T-helper 22 cell (primary cell): ENCODE measurements at regions not wholly inside any gene's neighbourhood (a gene's known extent, or its start where the extent isn't known, plus 50 kb on each side); places are given as distances from the start of the nearest gene placed in this dataset.

Experiments
- DNase-seq: peaks from one replicate; pipeline ENCODE4 v3.0.0-alpha.2; 2020; ENCODE audit warnings: low read depth

DNA sequence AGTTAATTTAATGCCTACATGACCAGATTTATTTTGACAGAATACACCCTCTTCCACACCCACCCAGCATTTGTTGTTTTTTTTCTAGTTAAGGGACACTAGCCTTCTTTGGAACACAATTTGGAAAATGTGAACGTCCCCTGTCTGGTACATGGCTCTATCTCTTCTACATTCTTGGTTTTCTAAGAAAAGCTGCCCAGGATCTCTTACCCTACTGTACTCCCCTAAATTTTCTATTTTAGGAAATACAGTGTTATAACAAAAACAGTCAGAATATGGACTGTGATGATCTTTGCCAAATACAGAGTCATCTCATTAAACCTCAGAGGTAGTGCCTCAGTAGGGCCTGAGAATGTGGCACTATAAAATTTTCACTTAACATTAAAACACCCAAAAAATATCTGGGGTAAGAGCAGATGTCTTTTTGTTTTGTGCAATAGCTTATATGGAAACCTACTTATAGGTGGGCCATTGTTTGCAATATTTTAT, 93.1 kb upstream of the SPON1 start:
- DNase-seq, result no peak

GRCh38 chr11:13874597-13874996, 87.9 kb upstream of the SPON1 start:
- DNase-seq, result no peak

- no peak for DNase-seq
Measured at GRCh38 chr11:13875643-13876042, 86.9 kb upstream of the SPON1 start.

DNA sequence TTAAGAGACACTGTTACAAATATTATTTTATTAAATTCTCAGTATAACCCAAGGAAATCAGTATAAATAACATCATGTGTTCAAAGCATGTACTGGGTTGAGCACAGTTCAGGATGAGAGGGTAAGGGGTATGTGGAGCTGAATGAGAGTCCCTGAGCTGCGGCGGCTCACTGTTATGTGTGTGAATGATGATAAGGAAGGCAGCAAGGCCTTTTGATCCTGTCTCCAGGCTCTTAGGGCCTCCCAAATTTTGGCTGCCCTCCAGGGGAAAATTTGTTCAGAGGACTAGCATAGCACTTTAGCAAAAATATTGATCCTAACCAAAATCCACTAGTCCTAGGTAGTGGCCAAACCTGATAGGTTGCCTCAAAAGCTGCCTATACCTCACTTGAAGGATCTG, 86.1 kb upstream of the SPON1 start:
- no peak for DNase-seq

DNA sequence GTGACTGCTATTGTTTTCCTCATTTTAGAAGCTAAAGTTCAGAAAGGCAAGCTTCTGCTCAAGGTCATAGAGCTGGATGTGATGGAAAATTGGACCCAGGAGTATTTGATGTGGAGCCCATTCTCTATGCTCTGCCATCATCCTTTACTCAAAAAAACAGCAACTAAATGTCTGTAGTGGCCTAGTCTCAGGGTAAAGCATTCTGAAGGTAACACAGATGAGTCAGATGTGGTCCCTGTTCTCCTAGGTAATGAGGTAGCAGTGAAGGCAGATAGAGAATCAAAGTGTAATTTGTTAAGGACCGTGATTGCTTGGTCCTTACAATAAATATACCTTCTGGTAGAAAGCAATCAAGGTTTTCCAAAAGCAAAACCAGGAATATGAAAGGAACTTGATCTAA, 84.4 kb upstream of the SPON1 start:
- DNase-seq, result no peak

GRCh38 chr11:13880634-13881033, 81.9 kb upstream of the SPON1 start:
- no peak for DNase-seq

GRCh38 chr11:13881226-13881905, 81.2 kb upstream of the SPON1 start:
- DNase-seq, result no peak

- DNase-seq, result no peak
Measured at GRCh38 chr11:13883042-13883441, 79.5 kb upstream of the SPON1 start.

- no peak for DNase-seq
Measured at GRCh38 chr11:13883589-13883988, 78.9 kb upstream of the SPON1 start.

- no peak for DNase-seq
Measured at GRCh38 chr11:13884158-13884799, 78.2 kb upstream of the SPON1 start.

GRCh38 chr11:13885083-13885482, 77.4 kb upstream of the SPON1 start:
- no peak for DNase-seq

DNA sequence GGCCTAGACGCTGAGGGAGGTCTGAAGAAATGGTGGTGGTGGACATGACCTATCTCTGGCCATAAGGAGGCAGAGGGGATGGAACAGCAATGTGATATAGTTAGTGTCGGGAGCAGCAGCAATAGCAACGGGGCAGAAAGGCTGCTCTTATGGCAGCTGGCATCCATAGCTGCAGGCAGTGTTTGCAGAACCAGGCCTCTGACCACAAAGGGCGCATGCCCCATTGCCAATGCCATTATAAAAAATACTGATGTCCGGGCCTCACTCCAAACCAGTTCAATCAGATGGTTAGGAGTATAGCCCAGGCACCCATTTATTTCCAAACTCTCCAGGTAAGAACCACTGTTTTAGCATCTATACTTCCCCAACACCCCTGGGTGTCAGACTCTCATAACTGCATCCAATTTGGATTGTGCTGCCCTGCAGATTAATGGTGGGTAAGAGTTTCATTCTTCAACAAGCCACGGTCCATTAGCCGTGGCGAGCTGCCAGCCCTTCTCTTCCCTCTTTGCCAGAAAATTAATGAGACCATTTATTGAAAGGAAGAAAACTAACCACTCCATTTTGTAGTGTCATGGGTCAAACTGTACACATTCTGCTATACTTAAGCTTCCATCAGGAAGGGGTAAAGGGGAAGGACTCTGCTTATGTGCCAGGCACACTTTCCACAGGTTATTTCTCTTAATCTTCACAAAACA, 72.8 kb upstream of the SPON1 start:
- DNase-seq, result no peak

GRCh38 chr11:13891911-13892310, 70.6 kb upstream of the SPON1 start:
- no peak for DNase-seq

GRCh38 chr11:13896175-13896980, 66.1 kb upstream of the SPON1 start:
- no peak for DNase-seq

DNA sequence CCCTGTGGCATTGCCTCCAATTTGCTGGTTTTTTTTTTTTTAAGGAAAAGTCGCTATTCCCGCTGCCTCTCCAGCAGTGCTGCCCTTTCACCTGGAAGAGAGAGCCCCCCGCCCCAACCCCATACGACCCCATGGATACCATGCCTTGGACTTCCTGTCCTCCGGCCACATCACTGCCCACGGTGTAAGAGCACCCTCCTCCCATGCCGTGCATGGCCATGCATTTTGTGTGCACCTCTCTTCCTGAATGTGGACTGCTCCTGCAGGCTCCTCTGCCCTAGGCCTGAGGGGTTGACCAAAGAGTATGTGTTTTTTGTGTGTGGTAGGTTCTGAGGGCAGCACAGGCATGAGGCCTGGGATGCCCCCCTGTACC, 65.6 kb upstream of the SPON1 start:
- DNase-seq, result no peak

- no peak for DNase-seq
Measured at GRCh38 chr11:13897646-13898276, 64.8 kb upstream of the SPON1 start.

DNA sequence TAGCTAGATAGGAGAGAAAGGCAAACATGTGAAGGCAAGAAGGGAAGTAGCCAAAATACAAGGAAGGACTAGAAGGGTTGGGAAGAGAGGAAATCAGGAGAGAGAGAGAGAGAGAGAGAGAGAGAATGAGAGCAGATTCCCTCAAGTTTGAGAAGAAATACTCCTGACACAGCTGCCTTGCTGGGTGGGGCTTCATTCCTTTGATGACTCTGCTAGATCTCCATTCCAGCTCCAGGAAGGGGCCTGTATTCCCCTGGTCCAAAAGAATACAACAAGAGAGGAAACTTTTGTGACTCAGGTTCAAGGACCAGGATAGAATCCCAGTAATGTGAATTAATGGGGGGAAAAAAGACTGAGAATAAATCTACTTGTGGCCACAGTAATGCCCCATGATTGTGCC, 62.9 kb upstream of the SPON1 start:
- DNase-seq, result no peak

- no peak for DNase-seq
Measured at GRCh38 chr11:13902523-13902922, 60.0 kb upstream of the SPON1 start.

DNA sequence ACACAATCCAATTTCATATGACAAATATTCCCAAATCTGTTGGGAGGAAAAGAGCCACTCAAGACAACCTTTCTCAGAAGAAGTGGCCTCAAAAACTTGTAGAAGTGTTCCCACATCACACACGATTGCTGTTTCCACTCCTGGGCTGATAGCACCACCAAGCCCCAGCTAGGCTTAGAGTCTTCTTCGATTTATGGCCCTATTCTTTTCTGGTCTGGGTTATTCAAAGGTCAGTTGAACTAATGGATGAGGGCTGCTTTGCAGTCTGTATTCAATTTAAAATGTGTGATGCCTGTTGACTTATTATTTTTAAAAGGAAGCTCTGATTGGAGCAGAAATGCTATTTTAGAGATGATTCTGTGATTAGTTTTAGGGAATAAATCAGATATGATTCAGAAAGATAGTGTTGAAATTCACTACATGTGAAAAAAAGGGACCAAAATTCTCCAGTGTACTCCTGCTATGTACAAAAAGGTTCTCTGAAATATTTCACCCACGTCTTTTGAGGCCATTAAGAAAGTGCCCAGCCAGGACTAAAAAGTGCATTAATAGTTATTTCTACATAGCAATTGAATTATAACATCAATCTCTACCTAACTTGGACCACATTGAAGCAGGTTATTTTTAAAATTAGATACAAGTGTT, 57.3 kb upstream of the SPON1 start:
- no peak for DNase-seq

- no peak for DNase-seq
Measured at GRCh38 chr11:13907678-13908077, 54.8 kb upstream of the SPON1 start.

DNA sequence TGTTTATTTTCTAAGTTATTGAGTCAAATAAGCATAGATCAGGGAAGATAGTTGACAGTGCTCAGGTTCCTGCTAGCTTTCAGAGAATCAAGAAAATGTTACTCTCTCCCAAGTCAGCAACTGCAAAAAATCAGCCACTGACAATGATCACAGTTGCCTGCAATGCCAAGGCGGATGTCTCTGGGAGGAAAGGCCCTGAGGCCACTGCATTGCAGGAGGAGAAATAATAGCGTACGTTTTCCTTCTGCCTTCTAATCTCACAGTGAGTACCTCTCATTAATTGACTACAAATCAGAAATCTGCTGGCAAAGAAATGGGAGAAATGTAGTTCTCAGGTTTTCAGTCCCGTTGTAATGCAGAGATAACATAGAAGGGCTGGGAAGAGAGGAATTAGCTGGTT, 54.0 kb upstream of the SPON1 start:
- no peak for DNase-seq
